AG04450 (cell line): ENCODE measurements at regions not wholly inside any gene's neighbourhood (a gene's known extent, or its start where the extent isn't known, plus 50 kb on each side); places are given as distances from the start of the nearest gene placed in this dataset. TPM values are rescaled to one million over a fixed set of nuclear protein-coding genes. Genes with fewer than 3 reads are reported as not detected.
"Not testable (repeated sequence)": the region's sequence is repeated elsewhere in the genome, so short reads cannot be mapped to it uniquely, and the experiment has no call there.

ENCODE experiments used
- CTCF ChIA-PET: fragments of 300-600, 350-600 bp; formaldehyde crosslinking; extraction: SDS; loops from one replicate; lab custom pipeline; 2022; ENCODE audit warnings: antibody characterized with exemption, inconsistent platforms; lab: Charles Lee
- POLR2A ChIA-PET: fragments of 350-600 bp; formaldehyde crosslinking; extraction: SDS; loops from one replicate; lab custom pipeline; 2021; ENCODE audit warnings: antibody characterized with exemption, inconsistent platforms; lab: Yijun Ruan, JAX
- DNase-seq: peaks from one replicate; pipeline ENCODE4 v3.0.0-alpha.2; 2011; ENCODE audit warnings: low read depth, low spot score
- H3K27ac ChIP-seq: one replicate; pipeline ENCODE4 v1.5.1; 2012; ENCODE audit warnings: low read depth, low read length, control low read depth
- H3K27me3 ChIP-seq: one replicate; pipeline ENCODE4 v1.6.0; 2012; ENCODE audit warnings: low read length; ENCODE audit not compliant: control insufficient read depth, insufficient read depth
- H3K4me3 ChIP-seq: 2 replicates; pipeline ENCODE4 v1.5.1; 2011; ENCODE audit warnings: mild to moderate bottlenecking, low read depth, low read length, control low read depth
- H3K9me3 ChIP-seq: 2 replicates; pipeline ENCODE4 v1.5.1; 2012; ENCODE audit warnings: low read length; ENCODE audit not compliant: control insufficient read depth, insufficient read depth
- small RNA-seq: library from RNA; depleted of rRNA; stranded (forward); fragments of <200 nt; gene quantifications from one replicate; pipeline ENCODE3, GENCODE V24; 2012; ENCODE audit warnings: low read depth; ENCODE audit not compliant: insufficient read length
- TF ChIP-seq, protein P1 (sequence below): IDR thresholded peaks from 2 replicates; pipeline ENCODE4 v1.5.1; 2011; ENCODE audit warnings: low read depth, low read length, control low read depth, inconsistent platforms

DNA sequence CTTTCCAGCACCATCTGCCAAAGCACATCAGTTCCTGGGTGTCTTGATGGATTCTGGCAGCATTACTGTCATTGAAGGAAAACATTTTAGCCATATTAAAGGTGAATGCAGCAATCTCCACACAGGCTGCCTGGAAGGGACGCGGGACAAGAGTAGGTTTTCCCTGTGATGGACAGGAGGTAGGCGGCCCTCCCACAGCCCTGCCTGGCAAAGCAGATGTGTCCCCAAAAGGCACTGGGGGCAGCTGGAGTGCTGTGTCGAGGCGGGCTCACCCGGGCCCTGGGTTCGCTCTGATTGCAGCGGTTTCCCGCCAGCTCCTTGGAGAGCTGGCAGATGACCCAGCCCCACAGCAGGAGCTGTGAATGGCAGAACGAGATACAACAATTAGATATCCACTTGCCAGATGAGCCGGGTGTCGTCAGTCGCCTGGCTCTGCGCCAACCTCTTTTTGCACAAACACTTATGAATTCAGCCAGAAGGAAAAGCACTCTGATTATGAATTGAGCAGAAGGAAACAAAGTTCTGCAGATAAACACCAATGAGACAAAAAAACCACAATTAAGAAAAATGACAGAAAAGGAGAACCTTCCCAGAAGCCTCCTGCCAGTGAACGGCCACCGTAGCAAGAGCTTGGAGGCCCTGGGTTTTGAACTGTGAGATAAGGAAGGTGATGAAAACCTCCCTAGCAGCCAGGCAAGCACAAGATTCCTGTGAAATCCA, 64.9 kb upstream of the ZNF195 start:
- H3K4me3 ChIP-seq, H3K9me3 ChIP-seq, CTCF ChIA-PET, POLR2A ChIA-PET, H3K27ac ChIP-seq, H3K27me3 ChIP-seq, DNase-seq: not testable (repeated sequence)

DNA sequence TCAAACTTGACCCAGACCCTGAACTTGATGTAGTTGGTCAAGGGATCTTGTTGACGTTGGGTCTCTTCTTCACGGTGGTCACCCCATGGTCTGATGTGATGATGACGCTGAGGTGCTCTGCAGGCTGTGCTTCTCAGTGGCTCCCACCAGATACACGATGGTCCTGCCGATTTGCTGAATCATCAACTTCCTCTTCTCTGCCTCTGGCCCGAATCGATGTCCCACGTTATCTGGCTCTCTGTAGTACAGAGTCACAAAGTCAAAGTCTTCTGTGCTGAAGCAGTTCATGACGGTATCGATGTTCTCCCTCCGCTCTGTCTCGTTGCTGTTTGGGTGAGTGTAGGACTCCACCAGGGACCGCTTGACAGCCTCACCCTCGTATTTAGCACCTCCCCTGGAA, 58.5 kb upstream of the ZNF195 start:
- CTCF ChIA-PET, POLR2A ChIA-PET: not testable (repeated sequence)

DNA sequence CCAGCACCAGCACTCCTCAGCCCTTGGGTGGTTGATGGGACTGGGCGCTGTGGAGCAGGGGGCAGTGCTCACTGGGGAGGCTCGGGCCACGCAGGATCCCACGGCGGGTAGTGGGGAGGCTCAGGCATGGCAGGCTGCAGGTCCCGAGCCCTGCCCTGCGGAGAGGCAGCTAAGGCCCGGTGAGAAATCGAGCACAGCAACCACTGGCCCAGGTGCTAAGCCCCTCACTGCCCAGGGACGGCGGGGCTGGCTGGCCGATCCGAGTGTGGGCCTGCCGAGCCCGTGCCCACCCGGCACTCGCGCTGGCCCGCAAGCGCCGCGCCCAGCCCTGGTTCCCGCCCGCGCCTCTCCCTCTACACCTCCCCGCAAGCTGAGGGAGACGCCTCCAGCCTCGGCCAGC, 56.0 kb upstream of the ZNF195 start:
- H3K27me3 ChIP-seq = no peaks in the 10 kb centered on the region
- TF ChIP-seq, protein P1, sequence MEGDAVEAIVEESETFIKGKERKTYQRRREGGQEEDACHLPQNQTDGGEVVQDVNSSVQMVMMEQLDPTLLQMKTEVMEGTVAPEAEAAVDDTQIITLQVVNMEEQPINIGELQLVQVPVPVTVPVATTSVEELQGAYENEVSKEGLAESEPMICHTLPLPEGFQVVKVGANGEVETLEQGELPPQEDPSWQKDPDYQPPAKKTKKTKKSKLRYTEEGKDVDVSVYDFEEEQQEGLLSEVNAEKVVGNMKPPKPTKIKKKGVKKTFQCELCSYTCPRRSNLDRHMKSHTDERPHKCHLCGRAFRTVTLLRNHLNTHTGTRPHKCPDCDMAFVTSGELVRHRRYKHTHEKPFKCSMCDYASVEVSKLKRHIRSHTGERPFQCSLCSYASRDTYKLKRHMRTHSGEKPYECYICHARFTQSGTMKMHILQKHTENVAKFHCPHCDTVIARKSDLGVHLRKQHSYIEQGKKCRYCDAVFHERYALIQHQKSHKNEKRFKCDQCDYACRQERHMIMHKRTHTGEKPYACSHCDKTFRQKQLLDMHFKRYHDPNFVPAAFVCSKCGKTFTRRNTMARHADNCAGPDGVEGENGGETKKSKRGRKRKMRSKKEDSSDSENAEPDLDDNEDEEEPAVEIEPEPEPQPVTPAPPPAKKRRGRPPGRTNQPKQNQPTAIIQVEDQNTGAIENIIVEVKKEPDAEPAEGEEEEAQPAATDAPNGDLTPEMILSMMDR = no peak
- ChIA-PET CTCF (no interaction called here), POLR2A (no interaction called here)
- no peak overlapping the region for H3K4me3 ChIP-seq
- DNase-seq = no peak
- H3K27ac ChIP-seq = no peak overlapping the region
- no peaks in the 10 kb centered on the region; the same call in 1 of the 2 replicates for H3K9me3 ChIP-seq

More for the DNA sequence above, 58.5 kb upstream of the ZNF195 start:
- not testable (repeated sequence) for H3K9me3 ChIP-seq, H3K27me3 ChIP-seq, H3K4me3 ChIP-seq, DNase-seq, H3K27ac ChIP-seq

DNA sequence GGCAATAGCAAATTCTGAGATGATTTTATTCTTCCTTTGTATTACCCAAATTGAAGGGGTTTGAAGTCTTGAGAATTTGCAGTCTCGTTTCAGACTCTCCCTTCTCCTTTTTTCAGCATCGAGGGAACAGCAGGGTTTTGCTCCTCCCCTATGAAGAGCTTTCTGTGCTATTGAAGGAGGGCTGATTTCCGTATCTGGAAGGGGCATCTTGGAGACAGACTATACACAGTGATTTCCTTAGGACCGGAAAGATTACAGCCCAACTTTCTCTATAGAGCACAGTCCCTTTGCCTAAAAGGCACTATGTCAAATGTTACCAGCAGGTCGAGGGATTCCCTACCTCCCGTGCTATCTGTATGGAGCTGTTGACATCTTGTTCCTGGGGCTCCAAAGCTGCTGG, 50.2 kb upstream of the ZNF195 start:
- CTCF ChIA-PET, POLR2A ChIA-PET, H3K27me3 ChIP-seq, H3K4me3 ChIP-seq, H3K9me3 ChIP-seq, DNase-seq, H3K27ac ChIP-seq: not testable (repeated sequence)

Small RNAs in the stretch of these regions (small RNA-seq; reads per million reads assigned to genes)
- not detected for gene SNRPCP5
